ENCODE measurements at regions not wholly inside any gene's neighbourhood (a gene's known extent, or its start where the extent isn't known, plus 50 kb on each side); places are given as distances from the start of the nearest gene placed in this dataset.

DNA sequence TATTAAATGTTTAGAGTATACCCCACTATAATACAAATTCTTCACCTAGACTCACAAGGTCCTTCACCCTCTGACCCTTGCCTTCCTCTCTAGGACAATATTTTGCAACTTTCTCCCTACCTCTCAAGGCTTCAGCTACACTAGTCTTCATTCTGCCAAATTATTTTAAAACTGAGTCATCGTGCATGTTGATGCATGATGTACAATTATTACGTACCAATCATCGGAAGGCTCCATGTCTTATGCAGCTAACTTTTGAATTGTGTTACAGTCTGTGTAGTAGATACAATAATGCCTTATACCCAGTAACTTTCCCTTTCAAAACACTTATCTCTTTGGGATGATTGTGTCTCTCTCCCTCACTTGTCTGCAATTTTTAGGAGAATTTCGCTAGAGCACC is 98.5 kb upstream of the ROBO2 start:
- no peak for DNase-seq

DNA sequence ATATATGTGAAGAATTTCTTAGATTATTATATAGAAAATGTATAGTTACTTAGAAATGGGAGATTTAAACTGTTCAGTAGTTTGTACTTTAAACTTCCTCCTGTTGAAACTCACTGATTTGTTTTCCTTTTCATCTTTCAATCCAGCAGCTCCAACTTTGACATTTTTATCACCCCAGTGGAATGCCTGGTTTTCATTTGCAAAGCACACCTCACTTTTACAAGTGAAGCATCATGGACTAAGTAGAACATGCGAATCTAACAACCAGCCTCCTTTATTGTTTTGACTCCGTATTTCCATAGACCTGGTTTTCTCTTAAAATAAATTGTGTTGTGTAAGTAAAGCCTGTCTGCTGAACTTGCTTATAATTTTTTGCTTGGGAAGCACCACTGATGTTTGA is 97.8 kb upstream of the ROBO2 start:
- DNase-seq: no peak

DNA sequence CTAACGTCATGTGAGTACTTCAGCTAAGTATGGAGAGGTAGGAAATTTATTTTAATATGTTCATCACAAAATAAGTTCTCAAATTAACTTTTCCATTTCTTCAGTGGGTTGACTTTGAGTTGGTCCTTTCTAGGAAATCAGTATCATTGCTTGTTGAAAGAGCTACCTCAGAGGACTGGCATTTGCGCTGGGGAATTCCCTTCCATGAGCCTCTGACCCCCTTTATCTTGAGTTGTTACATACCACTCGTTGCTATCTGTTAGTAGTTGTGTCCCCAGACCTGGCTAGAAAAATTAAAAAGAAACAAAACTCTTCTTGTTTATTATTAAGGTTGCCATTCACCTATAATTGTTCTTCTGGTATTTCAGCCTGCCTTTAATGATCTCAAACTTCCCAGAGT is 96.8 kb upstream of the ROBO2 start:
- no peak for DNase-seq

DNA sequence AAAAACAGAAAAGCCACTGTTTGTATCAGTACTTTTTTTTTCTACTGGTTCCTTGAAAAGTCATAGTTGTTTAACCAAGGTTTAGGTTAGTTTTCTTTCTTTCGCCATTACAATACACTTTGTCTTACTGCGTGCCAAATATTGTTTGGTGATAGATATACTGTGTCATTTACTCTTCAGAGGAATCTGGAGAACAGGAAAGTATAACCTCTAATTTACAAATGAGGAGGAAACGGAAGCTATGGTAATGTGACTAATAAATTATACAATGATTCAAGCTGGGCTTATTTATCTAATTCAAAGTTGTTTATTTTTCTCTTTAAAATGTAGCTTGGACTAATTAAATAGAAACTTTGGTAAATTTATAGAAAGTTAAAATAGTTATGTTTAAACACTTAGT is 96.2 kb upstream of the ROBO2 start:
- no peak for DNase-seq

DNA sequence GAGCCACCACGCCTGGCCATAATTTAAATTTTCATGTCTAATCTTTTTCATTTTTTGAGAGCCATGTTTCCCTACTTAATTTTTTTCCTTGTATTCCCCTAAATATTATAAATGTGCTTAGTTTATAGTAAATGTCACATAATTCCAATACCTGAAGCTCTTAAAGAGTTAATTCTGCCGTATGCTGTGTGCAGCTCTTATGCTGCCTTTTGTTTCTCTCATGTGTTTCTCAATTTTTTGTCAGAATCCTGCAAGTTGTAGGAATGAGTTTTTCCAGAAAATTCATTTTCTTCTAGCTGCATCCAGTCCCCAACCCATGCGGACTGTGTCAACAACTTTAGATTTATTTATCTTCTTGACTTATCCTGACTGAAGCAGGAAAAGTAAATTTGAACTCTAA is 90.9 kb upstream of the ROBO2 start:
- DNase-seq: no peak

DNA sequence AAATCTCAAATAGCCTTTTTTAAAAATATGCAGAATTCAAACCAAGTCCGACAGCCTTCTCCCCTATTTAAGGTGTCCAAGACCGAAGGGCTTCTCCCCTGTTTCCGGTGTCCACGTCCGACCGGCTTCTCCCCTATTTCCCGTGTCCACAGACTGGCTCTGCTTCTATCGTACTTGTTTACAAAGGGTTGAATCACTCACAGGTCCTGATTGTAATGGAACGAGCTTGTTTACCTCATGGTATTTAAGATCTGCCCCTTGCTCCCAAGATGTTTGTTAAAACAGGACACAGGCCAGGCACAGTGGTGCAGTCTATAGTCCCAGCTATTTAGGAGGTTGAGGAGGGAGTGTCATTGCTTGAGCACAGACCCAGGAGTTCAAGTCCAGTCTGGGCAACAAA is 90.4 kb upstream of the ROBO2 start:
- DNase-seq: no peak

DNA sequence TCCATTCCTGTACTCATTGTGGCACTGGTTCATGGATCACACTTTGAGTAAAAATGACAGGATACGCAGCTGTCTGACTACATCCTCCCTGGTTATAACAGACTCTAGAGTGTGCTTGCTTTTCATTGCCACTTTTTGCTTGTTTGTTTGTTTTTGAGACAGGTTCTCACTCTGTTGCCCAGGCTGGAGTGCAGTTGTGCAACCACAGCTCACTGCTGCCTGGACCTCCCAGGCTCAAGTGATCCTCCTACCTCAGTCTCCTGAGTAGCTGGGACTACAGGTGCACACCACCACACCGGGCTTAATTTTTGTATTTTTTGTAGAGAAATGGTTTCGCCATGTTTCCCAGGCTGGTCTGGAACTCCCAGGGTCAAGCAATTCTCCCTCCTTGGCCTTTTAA is 89.3 kb upstream of the ROBO2 start:
- no peak for DNase-seq

DNA sequence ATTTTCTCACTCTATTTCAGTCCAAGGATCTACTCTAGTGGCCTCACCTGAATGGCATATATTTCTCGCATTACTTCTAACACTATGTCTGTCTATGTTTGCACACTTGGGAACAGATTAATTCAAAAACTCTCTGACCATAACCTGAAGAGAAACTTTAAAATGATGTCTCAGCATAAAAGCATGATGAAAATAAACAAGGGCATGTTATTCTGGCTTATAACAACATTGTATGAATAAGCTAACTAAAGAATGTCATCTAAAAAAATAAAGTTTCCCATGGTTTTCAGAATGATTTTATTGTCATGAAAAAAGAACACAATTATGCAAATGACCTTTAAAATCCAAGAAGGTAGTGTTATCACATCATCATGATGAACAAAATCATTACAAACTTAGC is 85.5 kb upstream of the ROBO2 start:
- no peak for DNase-seq

DNA sequence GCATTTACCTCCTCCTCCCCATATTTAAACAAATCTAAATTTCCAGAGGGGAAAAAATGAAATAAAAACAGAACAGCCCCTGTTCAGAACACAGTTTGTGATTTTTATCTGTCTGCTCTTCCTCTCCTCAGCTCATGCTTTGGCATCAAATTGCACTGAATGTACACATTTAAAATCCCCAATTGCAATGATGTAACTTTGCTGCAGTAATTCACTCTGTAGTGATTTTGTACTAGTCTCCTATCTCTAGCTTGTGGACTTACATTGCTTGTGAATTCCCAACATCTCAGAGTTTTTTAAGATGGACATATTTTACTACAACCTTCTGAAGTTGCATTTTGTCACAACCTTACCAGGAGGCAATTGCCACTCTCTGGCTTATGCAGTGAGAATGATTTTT is 81.6 kb upstream of the ROBO2 start:
- DNase-seq: no peak

DNA sequence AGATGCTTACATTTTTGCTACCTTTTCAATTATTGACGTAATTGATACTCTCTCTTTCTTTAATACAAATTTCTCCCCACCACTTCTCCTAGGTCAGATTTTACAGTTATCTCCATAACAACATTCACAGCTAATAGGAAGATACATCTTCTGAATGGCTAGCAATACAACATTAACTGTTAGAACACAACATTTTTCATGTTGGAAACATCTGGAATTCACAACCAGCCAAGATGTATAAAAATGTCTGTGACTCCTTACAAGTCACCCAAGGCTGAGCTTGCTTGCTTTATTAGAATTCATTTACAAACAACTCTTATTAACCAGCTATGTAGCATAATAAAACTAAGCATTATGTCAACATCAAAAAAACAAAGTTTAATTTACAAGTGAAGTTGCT is 81.0 kb upstream of the ROBO2 start:
- no peak for DNase-seq

DNA sequence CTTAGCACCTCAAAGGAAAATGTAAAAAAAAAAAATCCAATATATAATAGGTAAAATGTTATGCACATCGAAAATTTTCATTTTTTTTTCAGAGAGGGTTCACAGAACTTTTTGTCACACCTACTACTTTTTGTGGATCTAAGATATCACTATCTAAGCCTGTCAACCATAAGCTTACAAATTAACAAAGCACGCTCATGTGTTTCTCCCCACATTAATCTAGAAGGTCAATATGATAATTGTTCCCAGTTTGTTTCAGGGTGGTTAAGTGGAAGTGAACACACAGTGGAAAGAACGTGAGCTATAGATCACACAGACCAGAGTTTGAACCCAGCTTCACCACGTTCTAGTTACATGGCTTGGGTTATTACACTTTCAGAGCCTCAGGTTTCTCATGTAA is 78.6 kb upstream of the ROBO2 start:
- no peak for DNase-seq

DNA sequence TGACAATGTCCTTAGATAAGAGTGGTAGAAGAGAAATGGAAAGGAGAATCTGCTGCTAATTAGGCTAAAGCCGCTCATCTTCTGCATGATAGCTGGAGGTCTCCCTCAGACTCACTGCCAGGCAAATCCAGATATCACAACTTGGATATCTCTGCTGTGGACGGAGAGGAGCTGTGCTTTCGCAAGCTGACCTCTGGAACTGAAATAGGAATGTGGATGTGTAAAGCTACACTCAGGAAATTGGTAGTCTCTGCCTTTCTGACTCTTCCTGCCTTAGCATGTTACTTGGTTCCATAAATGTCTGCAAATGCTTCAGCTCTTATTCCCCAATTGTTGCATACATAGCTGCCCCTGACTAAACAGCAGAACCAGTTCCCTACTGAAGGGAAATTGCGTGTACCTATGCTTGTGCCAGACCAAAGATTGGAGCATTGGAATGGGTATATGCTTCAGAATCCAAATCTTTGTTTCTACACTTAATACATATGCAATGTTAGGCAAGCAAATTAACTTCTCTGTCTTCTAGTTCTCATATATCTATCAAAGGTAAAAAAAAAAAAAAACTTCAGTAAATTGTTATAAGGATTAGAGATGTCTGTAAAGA is 74.7 kb upstream of the ROBO2 start:
- no peak for DNase-seq

DNA sequence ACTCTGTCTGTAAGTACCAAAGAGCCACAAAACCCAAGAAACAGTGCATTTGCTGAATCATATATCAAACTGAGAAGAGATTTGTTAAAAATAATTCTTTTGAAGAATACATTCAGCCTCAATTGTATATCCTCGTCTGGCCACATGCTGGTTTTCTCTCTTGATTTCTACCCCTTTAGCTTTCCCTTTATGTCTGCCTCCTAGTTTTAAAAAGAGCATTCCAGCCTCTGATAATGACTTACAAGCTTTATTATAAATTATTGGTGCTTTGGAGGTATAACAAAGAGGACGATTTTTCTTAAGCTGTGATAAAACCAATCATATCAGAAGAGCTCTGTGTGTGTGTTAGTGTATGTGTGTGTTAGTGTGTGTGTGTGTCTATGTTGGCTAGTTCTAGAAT is 70.4 kb upstream of the ROBO2 start:
- DNase-seq: no peak

DNA sequence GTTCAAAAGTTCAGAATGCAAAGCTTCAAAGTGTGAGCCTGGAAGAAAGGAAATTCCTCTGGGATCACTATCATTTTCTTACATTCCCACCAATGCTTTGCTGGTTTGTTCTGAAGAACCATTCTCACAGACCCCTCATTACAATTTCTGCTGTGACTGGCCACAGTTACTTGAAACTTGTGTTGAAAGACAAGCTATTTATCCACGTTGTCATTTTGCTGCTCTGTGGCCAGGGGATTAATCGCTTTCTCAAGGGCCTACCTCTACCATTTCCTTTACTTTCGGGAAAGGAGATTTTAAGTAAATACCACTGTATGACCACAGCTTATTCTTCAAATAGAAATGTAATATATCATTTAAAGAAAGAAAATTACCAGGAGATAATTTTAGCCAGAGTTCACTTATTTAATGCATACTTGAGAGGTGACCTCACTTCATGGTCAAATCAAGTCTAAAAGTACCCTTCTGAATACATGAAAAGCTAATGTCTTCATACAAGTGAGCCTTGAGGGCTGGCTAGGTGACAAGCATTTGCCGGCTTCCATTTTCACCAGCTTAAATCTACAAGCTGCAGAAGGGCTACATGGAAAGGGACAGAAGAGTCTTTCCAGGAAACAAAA is 69.8 kb upstream of the ROBO2 start:
- DNase-seq: no peak

DNA sequence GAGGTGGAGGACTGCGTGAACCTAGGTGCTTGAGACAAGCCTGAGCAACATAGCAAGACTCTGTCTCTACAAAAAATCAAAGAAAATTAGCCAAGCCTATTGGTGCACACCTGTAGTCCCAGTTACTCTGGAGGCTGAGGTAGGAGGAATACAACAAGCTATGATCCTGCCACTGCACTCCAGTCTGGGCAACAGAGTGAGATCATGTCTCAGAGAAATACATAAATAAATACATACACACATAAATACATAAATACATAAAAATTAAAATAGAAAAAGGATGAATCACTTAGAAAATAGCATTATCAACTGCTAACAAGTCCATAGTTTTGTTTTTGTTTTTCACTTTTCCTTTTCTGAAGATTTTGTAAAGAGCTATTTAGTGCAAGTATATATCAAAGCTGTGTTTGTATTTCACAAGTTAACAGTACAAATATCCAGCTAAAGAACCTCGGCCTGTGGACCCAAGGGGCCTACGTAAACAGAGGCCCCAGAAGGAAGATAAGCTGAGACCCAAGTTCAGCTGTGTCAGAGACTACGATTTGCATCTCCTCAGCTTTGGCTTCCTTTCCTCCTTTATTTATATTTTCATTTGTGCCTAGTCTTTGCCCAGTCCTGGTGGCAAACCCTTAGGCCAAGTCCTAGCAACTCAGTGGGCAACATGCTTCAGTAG is 67.1 kb upstream of the ROBO2 start:
- no peak for DNase-seq

DNA sequence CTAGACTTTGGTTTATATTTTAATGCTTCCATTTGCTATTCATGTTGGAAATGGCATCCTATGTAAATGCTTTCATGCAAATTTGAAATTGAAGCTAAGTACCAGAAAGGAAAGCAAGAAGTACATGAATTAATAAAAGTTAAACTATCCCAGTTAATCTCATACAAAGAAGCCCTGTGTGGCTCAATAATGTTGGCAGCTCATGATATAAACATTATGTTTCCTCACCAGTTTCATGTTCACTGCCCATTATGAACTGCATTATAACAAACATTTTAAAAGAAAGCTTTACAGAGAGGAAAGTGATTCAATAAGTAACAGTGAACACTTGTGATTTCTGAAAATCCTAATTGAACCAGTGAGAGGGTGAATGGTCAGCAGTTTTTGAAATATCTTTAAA is 62.9 kb upstream of the ROBO2 start:
- no peak for DNase-seq

DNA sequence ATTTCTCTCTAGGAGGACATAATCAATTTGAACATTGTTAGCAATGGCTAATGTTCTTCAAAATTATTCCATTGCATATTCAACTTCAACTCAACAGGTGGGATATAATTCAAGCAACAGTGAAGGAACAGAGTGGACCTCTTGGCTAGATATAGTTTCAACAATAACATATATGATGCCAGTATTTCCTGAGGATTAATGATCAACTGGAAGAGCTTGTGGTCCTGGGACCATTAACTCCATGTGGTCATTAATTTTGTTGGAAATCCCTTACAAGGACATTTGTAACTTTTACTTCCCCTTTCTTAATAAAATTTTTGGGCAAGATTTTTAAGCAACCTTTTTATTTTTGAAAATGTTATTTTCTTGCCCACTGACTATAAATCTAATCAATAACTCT is 54.3 kb upstream of the ROBO2 start:
- DNase-seq: no peak

DNA sequence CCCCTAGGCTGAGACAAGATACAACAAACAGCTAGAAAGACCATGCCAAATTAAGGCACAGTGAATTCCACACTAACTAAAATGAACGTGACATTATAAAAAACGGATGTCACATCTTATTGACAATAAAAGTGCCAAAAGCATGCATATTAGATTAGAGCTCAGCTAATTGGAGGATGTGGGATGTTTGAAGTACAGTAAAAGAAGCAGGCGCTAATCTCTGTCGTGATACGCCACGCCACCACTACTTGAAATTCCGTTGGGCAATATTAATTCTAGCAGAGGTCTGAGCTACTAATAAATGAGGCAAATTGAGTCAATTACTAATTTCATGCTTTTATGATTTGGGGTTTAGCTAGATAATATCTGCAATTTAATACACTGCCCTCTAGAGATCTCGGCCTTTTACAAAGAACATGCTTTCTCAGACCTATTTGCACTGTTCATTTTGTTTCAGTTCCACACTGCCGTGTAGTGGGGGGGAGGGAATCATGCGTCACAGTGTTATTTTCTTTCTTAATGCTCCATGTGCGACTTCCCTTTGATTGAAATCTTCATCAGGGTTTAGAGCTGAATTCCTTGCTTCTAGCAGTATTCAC is 52.9 kb upstream of the ROBO2 start:
- no peak for DNase-seq

Data from activated CD4-positive, alpha-beta T cell treated with anti-CD3 and anti-CD28 coated beads, Interleukin-2, amount 50 U/mL, for 16 hours (primary cell).